ENCODE measurements at regions not wholly inside any gene's neighbourhood (a gene's known extent, or its start where the extent isn't known, plus 50 kb on each side); places are given as distances from the start of the nearest gene placed in this dataset.

DNA sequence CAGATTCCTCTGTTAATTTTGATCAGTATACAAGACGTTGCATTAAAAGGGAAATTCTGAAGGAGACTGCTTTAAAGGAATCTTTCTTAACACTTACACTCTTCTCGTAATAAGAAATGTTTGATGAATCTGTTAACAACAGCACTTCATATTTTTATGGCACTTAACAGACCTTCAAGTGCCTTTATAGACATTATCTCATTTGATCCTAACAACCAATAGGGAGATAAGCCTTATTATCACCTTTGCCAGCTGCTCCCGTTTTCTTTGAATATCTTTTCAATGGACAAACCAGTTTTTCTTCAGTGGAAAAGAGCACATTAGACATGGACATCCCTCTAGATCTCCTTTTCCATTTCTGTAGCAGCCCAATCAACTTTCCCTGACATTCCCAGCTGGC, 653.0 kb upstream of the FAM98A start:
- no peaks in the 10 kb centered on the region for H3K27me3 ChIP-seq
- no peaks in the 10 kb centered on the region for H3K36me3 ChIP-seq
- no peak for DNase-seq (ENCODE audit: low spot score in 2 of 2)
- 49 to 64% methylated on average over 3 of the region's 3 CpGs for WGBS, 2 donors
- no peak overlapping the region for H3K27ac ChIP-seq
- no peaks in the 10 kb centered on the region for H3K9me3 ChIP-seq
- no peak for TF ChIP-seq POLR2A (IDR thresholded peaks at IDR 0.05)
- TF ChIP-seq EP300 (IDR thresholded peaks at IDR 0.05), result no peak
- TF ChIP-seq, protein P1, sequence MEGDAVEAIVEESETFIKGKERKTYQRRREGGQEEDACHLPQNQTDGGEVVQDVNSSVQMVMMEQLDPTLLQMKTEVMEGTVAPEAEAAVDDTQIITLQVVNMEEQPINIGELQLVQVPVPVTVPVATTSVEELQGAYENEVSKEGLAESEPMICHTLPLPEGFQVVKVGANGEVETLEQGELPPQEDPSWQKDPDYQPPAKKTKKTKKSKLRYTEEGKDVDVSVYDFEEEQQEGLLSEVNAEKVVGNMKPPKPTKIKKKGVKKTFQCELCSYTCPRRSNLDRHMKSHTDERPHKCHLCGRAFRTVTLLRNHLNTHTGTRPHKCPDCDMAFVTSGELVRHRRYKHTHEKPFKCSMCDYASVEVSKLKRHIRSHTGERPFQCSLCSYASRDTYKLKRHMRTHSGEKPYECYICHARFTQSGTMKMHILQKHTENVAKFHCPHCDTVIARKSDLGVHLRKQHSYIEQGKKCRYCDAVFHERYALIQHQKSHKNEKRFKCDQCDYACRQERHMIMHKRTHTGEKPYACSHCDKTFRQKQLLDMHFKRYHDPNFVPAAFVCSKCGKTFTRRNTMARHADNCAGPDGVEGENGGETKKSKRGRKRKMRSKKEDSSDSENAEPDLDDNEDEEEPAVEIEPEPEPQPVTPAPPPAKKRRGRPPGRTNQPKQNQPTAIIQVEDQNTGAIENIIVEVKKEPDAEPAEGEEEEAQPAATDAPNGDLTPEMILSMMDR (IDR thresholded peaks at IDR 0.05), result no peak
- no peak overlapping the region for H3K4me3 ChIP-seq
- no peaks in the 10 kb centered on the region for H3K4me1 ChIP-seq

DNA sequence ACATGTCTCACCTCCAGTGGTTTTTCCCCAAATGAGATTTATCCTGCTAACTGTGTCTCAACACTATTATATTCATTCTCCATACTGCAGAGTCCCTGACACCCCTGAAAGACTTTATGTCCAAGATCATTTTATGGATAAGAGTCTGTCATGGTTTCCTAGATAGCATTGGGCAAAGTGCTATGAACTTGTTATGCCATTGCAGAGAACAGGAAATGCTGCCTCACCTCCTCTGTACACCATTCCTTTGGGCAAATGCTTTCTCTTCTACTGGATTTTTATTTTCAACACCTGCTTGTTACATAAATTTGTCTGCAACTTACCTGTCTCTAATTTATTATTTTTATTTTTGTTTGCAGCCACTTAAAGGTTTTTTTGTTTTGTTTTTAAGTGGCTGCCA, 652.5 kb upstream of the FAM98A start:
- H3K4me3 ChIP-seq, result no peak overlapping the region
- H3K4me1 ChIP-seq, result no peaks in the 10 kb centered on the region
- H3K36me3 ChIP-seq, result no peaks in the 10 kb centered on the region
- H3K9me3 ChIP-seq, result no peaks in the 10 kb centered on the region
- no peak for DNase-seq (ENCODE audit: low spot score in 2 of 2)
- no peak overlapping the region for H3K27ac ChIP-seq
- no peaks in the 10 kb centered on the region for H3K27me3 ChIP-seq
- TF ChIP-seq, protein P1 (IDR thresholded peaks at IDR 0.05), result no peak
- no peak for TF ChIP-seq POLR2A (IDR thresholded peaks at IDR 0.05)
- TF ChIP-seq EP300 (IDR thresholded peaks at IDR 0.05), result no peak

- Histone ChIP-seq H3K9me3 (no peaks in the 10 kb centered on the region), H3K4me3 (no peak overlapping the region), H3K36me3 (no peaks in the 10 kb centered on the region), H3K4me1 (no peaks in the 10 kb centered on the region), H3K27ac (no peak overlapping the region), H3K27me3 (no peaks in the 10 kb centered on the region)
- WGBS, 2 donors, result 89 to 94% methylated on average over 3 of the region's 3 CpGs
- DNase-seq (ENCODE audit: low spot score in 2 of 2), result no peak
- TF ChIP-seq, protein P1 (IDR thresholded peaks at IDR 0.05), result no peak
- TF ChIP-seq EP300 (IDR thresholded peaks at IDR 0.05) (no peak), POLR2A (IDR thresholded peaks at IDR 0.05) (no peak)
Measured at GRCh38 chr2:34244195-34244594, 645.1 kb upstream of the FAM98A start.

DNA sequence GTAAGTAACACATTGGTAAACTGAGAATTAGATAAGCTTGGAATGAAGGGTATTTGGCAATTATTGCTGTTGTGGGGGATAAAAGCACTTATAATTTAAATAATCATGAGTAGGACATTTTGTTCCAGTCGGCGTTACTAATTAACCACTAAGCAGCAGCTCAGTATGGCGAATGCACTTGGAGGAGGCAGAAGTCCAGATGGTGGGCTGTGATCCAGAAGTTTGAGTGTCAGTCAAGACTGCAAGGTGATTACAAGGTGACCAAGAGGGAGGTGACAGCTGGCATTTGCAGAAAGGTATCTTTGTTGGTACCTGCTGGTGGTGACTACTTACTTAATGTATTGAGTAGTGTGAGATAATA, 643.6 kb upstream of the FAM98A start:
- WGBS, 2 donors, result 25 to 39% methylated on average over 3 of the region's 3 CpGs
- no peak for DNase-seq (ENCODE audit: low spot score in 2 of 2)
- TF ChIP-seq POLR2A (IDR thresholded peaks at IDR 0.05), result no peak
- TF ChIP-seq EP300 (IDR thresholded peaks at IDR 0.05), result no peak
- TF ChIP-seq, protein P1 (IDR thresholded peaks at IDR 0.05), result no peak

GRCh38 chr2:34241905-34242762, 643.0 kb upstream of the FAM98A start:
- DNase-seq (ENCODE audit: low spot score in 2 of 2), result no peak
- Histone ChIP-seq H3K4me1 (no peaks in the 10 kb centered on the region), H3K27me3 (no peaks in the 10 kb centered on the region), H3K36me3 (no peaks in the 10 kb centered on the region), H3K4me3 (no peak overlapping the region), H3K27ac (no peak overlapping the region), H3K9me3 (peaks cover 0 to 10% (median 0%) of the 10 kb centered on the region in 4 donors)
- TF ChIP-seq, protein P1 (IDR thresholded peaks at IDR 0.05), result no peak
- TF ChIP-seq POLR2A (IDR thresholded peaks at IDR 0.05) (no peak), EP300 (IDR thresholded peaks at IDR 0.05) (no peak)
- WGBS, 2 donors, result 41 to 52% methylated on average over 6 of the region's 6 CpGs

More for the DNA sequence above, 643.6 kb upstream of the FAM98A start:
- Histone ChIP-seq H3K4me1 (no peaks in the 10 kb centered on the region), H3K27ac (no peak overlapping the region), H3K9me3 (peaks cover 0 to 6% (median 0%) of the 10 kb centered on the region in 4 donors), H3K27me3 (no peaks in the 10 kb centered on the region), H3K36me3 (no peaks in the 10 kb centered on the region), H3K4me3 (no peak overlapping the region)

Measured in tibial nerve (tissue), 4 donors.